Stimulated activated CD4-positive, alpha-beta T cell treated with anti-CD3 and anti-CD28 coated beads, Interleukin-4, amount 100 ng/mL, for 1 hour (primary cell): ENCODE measurements at regions not wholly inside any gene's neighbourhood (a gene's known extent, or its start where the extent isn't known, plus 50 kb on each side); places are given as distances from the start of the nearest gene placed in this dataset.

Source experiments
- DNase-seq: peaks from one replicate; pipeline ENCODE4 v3.0.0-alpha.2; 2020

DNA sequence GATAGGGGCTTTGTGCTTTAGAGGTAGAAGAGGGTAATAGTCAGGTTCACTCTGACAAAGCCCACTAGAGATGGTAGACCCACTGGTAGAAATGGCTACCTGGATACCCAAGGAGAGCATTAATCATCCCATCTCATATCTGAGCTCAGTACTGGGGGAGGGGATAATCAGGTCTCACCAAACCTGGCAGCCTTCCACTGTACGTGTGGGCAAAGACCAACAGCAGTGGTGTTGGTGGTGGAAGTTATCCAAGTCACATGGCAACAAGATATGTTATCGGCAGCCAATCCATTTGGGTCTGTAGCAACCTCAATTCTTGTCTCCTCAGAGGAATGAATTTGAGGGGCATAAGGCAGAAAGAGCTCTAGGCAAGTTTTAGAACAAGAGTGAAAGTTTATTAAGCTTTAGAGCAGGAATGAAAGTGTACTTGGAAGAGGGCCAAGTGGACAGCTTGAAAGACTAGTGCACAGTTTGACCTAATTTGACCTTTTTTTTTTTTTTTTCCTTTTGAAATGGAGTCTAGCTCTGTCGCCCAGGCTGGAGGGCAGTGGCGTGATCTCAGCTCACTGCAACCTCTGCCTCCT is 67.0 kb upstream of the CXCL13 start:
- no peak for DNase-seq
